ENCODE measurements at regions not wholly inside any gene's neighbourhood (a gene's known extent, or its start where the extent isn't known, plus 50 kb on each side); places are given as distances from the start of the nearest gene placed in this dataset.

DNA sequence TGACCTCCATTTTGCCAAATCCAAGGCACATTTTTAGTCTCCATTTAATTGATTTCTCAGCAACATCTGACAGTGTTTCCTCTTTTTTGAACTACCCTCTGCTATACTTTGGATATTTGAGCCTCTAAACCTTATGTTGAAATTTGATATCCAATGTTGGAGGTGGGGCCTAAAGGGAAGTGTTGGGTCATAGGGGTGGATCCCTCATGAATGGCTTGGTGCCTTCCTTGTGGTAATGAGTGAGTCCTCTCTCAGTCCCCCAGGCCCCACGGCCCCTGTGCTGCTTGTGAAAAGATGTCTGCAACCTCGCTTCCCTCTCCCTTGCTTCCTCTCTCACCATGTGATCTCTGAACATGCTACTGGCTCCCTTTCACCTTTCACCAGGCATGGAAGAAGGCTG lies 96.8 kb upstream of the DGKB start:
- TF ChIP-seq, protein P1, sequence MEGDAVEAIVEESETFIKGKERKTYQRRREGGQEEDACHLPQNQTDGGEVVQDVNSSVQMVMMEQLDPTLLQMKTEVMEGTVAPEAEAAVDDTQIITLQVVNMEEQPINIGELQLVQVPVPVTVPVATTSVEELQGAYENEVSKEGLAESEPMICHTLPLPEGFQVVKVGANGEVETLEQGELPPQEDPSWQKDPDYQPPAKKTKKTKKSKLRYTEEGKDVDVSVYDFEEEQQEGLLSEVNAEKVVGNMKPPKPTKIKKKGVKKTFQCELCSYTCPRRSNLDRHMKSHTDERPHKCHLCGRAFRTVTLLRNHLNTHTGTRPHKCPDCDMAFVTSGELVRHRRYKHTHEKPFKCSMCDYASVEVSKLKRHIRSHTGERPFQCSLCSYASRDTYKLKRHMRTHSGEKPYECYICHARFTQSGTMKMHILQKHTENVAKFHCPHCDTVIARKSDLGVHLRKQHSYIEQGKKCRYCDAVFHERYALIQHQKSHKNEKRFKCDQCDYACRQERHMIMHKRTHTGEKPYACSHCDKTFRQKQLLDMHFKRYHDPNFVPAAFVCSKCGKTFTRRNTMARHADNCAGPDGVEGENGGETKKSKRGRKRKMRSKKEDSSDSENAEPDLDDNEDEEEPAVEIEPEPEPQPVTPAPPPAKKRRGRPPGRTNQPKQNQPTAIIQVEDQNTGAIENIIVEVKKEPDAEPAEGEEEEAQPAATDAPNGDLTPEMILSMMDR (IDR thresholded peaks at IDR 0.05 in 4 of 5, conservative IDR thresholded peaks at IDR 0.05 in 1 of 5), result no peak
- no peak for TF ChIP-seq POLR2A (IDR thresholded peaks at IDR 0.05)
